ENCODE measurements at regions not wholly inside any gene's neighbourhood (a gene's known extent, or its start where the extent isn't known, plus 50 kb on each side); places are given as distances from the start of the nearest gene placed in this dataset.
"Not testable (repeated sequence)": the region's sequence is repeated elsewhere in the genome, so short reads cannot be mapped to it uniquely, and the experiment has no call there.

DNA sequence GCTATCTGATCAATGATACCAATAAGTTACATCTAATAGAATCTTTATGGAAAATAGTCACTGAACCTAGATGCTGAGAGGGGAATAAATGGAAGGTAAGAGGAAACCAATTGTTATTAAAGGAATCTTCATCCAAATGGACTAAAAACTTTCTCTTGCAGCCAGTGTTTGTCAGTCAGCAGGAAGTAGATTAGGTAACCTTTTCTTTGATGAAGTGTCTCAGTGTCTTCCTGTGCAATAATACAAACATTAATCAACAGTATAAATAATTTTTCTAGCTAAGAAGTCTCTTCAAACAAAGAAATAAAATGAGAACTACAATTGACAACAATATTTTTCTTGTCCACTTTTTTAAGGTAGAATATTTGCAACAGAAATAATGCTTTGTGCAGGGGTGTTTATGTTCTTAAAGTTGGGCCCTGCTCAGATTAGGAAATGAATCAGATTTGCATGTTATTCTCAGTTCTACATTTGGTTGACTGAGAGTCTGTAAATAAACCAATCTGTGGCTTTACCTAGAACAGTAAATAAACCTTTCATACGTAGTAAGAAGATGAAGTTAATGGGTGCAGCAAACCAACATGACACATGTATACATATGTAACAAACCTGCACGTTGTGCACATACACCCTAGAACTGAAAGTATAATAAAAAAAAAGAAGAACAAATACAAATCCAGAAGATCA lies 391.4 kb downstream of the MRPL39 start:
- DNase-seq, result no peak

DNA sequence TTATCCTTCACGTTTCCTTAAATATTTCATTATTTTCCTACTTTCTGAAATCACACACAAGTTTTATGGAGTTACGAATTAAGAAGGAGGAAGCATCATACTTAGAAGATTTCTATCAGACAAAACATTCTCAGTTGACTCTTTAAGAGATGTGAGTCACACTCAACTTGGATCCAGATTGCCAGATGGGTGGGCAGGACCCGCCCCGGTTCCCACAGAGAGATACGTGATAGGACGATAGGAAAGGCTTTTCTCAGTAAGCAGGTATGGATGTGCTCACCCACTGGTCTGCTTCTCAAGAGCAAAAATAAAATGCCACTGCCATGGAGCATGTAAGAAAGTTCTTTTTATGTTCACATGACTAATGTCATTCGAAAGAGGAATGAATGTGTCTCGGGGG lies 392.6 kb downstream of the MRPL39 start:
- DNase-seq, result no peak

DNA sequence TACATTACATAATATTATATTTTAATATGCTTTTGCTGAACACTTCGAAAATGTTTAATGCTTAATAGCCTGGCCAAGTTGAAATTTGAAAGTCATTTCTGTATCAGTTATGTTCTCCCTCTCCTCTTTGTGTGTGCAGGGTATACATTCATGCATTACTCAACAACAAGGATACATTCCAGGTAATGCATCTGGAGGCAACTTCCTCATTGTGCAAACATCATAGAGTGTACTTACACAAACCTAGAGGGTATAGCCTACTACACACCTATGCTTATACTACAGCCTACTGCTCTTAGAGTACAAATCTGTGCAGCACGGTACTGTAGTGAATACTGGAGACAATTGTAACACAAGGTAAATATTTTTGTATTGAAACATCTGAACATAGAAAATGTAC lies 407.3 kb downstream of the MRPL39 start:
- DNase-seq, result no peak

DNA sequence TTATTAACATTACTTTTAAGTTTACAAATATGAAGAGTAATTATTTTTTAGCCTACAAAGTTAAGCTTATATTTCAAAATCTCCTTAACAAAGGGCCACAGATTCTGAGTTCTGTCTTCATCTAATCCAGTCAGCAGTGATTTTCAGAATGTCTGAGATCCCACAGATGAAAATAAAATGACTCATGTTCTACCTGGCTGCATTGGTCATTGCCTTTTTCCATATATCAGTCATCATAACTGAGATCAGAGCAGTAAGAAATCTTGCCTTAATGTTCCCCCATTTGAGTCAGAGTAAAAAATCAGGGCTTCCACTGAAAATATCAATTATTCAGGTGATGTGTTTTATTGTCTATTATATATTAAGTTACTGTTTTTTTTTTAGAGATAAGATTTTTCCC lies 416.1 kb downstream of the MRPL39 start:
- DNase-seq, result no peak

DNA sequence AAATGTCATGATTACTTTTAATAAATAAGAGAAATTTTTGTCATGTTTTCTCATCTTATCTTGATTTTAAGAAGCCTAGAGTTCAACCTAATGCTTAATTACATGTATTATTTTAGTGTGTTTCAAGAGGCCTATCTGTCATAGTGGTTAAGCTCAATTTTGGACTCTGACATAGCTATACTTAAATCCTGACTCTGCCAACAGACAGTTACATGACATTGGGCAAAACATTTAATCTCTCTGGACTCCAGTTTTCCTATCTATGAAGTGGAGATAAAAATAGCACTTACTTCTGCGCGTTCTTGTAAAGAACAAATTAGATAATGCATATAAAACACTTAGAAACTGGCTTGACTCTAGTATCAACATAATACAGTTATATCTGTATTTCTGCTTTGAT lies 417.8 kb downstream of the MRPL39 start:
- DNase-seq, result no peak

DNA sequence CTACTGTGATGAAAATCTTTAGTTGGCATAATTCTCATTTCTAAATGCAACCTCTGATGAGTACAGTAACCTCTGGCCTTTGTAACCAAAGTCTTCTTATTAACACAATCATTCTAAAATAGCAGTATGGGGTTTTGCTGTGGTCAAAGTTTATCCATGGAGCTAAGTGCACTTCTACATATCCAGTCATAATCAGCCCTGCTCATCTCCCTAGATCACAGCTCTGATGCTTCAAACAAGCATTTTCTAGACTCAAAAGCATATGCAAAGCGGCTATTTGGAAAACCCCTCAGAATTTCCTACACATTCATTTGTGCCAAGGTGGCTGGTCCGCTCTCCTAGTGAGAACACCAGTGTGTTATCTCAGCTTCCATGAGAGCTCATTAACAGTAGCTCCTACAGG lies 418.6 kb downstream of the MRPL39 start:
- DNase-seq, result no peak

DNA sequence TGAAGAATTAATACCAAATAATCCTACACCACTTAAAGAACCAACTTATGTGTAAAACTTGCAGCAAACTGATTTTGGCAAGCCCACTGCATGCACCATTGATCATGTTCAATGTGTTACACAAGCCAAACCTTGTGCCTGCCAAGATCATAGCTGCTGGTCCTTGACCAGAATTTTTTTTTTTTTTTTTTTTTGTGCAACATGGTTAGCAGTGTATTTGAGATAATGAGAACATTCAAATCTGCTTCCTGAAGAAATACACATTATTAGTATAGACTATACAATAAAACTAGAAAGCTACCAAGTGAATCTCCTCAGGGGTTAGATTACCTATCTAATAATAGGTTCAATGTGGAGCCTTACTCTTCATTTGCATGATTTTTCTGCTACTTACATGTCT lies 421.0 kb downstream of the MRPL39 start:
- DNase-seq, result no peak

DNA sequence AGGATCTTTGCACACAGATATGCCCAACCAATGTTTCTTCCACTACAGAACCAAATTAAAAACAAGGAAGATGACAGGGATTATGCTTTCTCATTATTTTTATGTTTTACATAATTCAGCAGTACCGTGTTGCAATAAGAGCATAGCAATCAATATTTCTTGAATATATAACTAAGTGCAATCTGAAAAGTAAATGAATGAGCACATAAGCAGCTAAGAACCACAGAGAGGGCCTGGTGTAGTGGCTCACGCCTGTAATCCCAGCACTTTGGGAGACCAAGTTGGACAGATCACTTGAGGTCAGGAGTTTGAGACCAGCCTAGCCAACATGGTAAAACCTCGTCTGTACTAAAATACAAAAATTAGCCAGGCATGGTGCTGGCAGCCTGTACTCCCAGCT lies 423.7 kb downstream of the MRPL39 start:
- no peak for DNase-seq

DNA sequence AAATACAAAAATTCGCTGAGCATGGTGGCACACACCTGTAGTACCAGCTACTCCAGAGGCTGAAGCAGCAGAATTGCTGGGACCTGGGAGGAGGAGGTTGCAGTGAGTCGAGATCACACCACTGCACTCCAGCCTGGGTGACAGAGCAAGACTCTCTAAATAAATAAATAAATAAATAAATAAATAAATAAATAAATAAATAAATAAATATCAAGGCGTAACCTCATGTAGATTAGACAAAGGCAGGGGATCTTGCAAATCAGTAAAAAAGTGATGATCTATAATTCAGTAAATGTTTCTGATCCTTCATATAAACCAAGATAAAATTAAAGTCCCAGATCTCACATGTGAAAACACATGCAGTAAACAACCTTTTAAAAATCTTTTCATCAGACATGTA lies 425.6 kb downstream of the MRPL39 start:
- DNase-seq, result not testable (repeated sequence)

DNA sequence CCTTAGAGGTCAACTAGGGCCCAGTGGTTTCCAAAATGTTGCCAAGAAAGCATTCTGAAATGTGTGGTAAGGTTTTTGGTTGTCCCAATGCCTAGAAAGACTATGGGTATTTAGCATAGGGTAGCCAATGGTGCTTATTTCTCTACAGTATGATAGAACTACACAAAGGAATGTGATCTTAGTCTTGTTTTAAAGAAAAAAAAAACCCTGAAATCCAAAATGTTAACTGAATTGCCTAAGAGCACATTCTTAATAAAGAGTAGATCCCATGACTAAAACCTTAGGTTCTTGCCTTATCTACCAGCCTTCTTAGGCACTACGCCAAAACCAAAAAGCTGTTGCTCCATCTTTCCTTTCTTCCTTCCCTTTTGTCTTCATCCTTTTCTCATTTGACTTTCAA lies 428.2 kb downstream of the MRPL39 start:
- DNase-seq, result no peak

DNA sequence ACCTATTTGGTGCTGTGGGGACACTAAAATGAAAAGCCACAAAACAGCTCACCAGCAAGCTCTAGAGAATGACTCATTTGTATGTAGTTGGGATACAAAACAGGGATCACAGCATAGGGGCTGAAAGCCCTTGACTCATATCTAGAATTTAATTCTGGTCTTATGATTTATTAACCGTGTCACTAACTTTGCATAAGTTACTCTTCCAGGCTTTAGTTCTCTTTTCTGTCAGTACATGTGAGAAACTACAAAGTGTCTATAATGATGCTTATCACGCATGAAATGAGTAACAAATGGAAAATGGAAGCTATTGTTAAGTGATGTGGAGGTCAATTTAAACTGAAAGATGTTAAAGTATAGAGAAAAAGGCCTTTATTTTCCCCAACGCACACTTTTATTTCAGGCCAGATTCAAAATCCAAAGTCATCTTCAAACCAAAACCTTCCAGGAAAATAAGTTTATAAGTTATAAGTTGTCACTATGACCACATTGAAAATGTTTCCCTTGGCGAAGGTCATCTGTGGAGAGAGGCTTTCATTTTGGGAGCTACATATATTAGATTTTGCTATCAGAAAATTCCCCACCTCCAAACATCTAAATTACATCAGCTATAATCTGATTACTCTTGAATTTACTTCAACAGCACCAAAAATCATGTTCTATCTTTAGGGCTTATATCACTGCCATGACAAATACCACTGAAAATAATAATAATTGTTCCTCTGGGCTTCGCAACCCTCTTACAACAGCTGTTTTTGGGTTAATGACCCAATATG lies 430.5 kb downstream of the MRPL39 start:
- no peak for DNase-seq

DNA sequence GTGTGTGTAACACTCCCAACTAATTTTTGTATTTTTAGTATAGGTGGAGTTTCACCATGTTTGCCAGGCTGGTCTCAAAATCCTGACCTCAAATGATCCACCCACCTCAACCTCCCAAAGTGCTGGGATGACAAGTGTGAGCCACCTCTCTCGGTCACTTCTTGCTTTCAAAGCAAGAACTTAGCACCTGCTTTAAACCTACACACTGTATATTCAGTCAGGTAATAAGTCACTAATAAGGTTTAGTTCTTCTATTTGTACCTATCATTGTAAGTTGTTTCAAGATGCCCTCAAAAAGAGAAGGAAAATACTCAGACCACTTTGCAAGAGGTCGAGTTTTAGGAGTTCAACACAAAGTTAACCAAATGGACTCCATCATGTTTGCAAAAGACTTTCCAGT lies 431.3 kb downstream of the MRPL39 start:
- no peak for DNase-seq

DNA sequence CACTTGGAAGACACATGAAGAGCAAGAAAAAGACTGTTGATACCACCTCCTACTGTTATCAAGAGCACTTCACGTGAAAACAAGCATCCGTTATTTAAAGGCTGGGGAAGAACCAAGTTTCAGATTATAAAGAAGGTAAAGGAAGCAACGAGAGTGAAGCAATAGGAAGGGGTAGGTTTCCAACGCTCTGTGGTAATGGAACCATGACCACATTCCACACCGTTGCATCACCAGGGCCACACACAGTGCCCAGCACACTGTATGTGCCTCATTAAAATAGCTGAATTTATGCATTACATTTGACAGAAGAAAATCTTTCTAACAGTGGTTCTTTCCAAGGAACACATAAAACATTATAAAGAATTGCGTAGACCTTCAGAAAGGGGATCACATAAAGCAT lies 435.8 kb downstream of the MRPL39 start:
- no peak for DNase-seq

DNA sequence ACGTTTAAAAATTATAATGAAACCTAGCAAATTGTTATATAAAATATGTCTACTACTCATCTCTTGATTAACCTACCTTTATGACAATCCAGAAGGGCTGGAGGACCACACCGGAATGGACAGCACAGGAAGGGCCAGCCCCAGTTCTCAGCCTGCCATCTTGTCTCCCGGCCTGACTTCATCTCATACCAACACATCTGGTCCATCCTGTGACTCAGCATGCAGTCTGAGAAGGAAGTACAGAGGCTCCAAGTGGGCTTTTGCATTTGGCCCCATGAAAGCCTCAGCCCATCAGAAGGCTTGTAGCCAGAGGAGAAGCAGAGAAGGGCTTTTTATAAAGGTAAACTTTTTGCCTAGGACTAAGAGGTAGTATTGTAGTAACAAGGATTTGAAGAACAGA lies 436.6 kb downstream of the MRPL39 start:
- DNase-seq, result no peak

DNA sequence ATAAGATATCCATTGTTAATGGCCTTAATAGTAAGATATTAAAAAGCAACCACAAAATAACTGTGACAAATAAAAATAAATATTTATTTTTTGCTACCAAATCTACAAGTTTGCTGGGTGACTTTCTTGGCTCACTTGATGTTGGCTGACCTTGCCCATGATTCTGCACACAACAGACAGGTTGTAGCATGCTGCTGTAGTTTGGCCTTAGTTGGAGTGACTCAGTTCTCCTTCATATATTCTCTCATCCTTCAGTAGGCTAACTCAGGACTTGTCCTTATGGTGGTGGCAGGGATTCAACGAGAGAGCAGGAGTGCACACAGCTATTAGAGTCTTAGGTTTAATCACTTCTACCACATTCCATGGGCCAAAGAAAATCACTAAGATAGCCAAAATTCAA lies 437.9 kb downstream of the MRPL39 start:
- DNase-seq, result no peak

DNA sequence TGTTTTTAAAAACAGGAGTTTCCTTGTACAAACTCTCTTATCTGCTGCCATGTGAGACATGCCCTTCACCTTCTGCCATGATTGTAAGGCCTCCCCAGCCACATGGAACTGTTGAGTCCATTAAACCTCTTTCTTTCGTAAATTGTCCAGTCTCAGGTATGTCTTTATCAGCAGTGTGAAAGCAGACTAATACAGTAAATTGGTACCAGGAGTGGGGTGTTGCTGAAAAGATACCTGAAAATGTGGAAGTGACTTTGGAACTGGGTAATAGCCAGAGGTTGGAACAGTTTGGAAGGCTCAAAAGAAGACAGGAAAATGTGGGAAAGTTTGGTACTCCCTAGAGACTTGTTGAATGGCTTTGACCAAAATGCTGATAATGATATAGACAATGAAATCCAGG lies 440.4 kb downstream of the MRPL39 start:
- not testable (repeated sequence) for DNase-seq

DNA sequence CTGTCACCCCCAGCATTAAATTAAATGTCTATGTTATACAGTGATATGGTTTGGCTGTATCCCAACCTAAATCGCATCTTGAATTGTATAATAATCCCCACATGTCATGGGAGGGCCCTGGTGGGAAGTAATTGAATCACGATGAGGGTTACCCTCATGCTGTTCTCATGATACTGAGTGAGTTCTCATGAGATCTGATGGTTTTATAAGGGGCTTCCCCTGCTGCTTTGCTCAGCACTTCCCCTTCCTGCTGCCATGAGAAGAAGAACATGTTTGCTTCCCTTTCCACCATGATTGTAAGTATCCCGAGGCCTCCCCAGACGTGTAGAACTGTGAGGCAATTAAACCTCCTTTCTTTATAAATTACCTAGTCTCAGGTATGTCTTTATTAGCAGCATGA lies 445.7 kb downstream of the MRPL39 start:
- no peak for DNase-seq

DNA sequence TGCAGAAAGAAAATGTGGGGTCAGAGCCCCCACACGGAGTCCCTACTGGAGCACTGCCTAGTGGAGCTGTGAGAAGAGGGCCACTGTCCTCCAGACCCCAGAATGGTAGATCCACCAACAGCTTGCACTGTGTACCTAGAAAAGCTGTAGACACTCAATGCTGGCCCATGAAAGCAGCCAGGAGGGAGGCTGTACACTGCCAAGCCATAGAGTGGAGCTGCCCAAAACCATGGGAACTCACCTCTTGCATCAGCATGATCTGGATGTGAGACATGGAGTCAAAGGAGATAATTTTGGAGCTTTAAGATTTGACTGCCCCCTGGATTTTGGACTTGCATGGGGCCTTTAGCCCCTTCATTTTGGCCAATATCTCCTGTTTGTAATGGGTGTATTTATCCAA lies 452.3 kb downstream of the MRPL39 start:
- DNase-seq, result not testable (repeated sequence)

DNA sequence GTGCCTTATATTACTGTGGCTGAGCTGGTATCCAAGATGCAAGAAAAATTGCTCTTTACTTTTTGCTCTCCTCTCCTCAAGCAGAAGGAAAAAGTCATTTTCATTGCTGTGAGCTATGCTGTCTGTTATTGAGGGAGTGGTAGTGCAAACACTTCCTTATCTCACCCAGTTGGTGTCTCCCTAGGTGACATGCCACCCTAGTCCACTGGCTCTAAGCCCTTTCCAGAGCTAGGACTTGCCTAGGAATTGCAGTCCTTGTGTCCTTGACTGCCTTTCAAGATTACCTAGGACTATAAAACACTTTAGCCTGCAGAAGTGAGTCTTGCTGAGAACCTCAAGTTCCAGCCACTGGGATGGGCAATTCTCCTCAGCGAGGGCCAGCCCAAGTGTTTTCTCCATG lies 458.3 kb downstream of the MRPL39 start:
- no peak for DNase-seq

DNA sequence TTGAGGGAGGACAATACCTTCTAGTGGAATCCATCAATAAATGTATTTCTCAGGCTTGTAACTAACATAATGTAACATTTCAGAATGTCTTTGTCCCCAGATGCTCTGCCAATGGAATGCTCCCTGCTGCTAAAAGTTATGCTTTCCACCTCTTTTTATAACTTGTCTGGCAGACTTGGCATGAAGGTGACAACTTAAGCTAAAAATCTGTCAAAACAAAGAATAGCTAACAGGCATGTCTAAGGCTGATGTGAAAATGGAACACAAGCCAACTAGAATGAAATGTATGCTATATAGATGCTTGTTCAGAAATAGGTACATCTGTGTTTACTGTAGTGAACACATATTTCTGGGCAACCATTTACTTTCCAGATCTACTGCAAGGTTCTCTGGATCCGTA lies 467.9 kb downstream of the MRPL39 start:
- DNase-seq, result no peak

DNA sequence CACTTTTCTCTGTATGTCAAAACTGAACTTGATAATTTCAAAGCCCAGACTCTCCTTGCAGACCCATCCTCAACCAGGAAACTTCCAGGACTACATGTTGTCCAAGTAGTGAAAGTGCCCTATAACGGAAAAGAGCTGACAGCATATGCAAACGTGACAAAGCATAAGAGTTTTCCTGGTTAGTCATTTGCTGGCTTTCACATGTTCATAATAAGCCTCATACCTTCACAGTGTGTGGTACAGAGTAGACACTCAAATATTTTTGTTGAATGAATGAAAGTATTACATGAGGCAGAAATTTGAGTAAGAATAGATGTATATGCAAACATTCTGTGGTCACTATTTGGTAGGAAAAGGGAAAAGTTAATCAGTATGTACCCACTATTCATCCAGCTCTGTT lies 473.3 kb downstream of the MRPL39 start:
- no peak for DNase-seq

DNA sequence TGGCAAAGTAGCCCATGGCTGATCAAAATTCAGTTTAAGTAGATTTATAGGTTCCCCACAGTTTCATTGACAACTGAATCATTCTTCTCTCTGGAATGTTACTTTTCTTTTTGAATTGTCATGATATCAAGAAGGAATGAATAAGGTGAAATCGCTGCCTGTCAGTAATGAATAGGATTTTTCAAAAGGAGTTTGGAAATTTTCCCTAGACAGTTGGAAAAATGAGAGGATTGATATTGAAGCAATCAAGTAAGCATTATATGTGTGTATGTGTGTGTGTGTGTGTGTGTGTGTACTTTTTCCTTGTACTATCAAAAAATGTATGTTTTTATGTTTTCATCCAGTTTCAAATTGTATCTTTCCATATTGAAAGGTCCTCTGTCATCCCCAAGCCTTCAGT lies 479.5 kb downstream of the MRPL39 start:
- DNase-seq, result no peak

DNA sequence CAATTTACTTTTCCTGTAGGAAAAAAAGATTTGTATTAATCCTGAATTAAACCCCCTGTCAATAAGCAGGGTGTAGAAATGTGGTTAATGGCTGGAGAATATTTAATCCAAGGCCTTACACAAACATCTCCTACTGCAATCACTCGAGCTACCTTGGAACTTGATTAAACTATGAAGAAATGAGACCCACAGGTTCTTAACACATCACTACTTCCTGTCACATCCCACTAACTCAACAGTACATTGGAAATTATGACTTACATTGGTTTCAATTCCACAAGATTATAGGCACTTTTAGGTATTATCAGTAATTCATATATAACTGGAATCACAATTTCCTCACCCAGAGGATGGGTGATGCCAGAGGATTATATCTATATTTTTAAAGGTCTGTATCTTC lies 480.3 kb downstream of the MRPL39 start:
- DNase-seq, result no peak

DNA sequence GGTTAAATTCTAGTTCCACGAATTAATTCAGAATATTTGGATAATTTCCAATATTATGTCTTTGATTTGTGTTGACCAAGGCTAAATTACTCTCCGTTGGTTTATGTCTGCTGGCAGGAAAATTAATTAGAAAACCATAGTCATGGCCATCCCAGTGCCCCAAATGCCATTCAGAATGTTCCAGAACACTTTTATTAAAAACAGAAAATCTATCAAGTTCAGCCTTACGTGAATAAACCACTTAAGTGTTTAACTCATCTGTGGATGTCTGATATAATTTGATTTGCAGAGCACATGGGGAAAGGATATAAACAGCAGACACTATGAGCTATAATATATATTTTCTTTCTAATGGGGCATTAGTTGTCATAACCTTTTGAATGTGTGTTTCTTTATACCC lies 480.7 kb downstream of the MRPL39 start:
- no peak for DNase-seq

DNA sequence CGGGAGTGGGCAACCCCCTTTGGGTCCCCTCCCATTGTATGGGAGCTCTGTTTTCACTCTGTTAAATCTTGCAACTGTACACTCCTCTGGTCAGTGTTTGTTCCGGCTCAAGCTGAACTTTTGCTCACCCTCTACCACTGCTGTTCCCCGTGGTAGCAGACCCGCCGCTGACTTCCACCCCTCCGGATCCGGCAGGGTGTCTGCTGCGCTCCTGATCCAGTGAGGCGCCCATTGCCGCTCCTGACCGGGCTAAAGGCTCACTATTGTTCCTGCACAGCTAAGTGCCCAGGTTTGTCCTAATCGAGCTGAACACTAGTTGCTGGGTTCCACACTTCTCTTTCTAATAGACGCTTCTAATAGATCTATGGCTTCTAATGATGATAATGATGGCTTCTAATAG lies 488.6 kb downstream of the MRPL39 start:
- no peak for DNase-seq

All from CD4-positive, alpha-beta T cell treated with Interleukin-12 subunit alpha and Interleukin-12 subunit beta, for 1 hour (primary cell).